ENCODE measurements at regions not wholly inside any gene's neighbourhood (a gene's known extent, or its start where the extent isn't known, plus 50 kb on each side); places are given as distances from the start of the nearest gene placed in this dataset.

DNA sequence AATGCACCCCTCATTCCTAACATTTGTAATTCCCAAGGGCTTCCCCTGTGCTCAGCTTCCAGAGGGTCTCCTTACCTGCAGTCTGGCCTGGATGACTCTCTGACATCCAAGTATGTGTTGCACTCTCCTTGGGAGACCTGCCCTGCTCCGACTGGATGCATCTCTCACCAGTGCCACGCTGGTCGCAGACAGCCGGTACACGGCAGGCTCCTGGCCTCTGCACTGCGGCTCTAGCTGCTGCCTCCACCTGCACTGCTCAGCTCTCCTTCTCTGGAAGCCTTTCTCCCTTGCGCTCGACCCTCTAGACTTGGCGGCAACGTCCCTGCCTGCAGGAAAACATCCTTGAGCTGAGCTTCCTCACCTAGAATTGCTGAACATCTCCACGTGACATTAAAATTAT is 685.9 kb downstream of the BRD1 start:
- no peak for DNase-seq

DNA sequence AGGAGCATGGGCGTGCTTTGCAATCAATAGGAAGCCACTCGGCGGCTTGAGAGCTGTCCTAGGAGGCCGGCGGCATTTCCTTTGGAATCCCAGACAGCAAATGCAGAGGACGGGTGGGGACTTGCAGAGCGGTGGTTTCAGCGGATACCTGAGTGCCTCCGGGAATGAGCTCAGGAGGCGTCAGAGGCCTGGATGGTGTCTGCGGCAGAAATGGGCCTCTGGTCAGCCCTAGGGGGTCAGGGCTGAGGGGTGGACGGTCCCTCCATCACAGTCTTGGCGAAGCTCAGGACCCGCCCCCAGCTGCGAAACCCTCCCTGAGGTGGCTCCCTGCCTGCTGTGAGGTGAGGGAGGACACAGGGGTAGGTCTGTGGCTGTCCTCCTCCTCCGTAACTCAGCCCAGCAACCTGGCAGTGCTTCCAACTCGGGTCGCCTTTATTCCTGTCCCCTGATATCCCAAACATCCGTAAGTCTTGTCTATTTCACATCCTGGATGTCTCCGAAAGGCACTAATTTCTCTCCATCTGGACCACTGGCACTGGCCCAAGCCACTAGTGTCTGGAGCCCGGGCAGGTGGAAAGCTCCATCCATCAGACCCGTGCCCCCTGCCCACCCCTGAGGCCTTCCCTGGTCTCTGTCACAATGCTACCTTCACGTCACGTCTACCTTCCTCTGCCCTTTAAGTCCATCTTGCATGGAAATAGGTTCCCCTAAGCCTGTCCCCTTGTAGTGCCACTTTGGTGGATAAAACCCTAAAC is 686.6 kb downstream of the BRD1 start:
- DNase-seq: no peak

DNA sequence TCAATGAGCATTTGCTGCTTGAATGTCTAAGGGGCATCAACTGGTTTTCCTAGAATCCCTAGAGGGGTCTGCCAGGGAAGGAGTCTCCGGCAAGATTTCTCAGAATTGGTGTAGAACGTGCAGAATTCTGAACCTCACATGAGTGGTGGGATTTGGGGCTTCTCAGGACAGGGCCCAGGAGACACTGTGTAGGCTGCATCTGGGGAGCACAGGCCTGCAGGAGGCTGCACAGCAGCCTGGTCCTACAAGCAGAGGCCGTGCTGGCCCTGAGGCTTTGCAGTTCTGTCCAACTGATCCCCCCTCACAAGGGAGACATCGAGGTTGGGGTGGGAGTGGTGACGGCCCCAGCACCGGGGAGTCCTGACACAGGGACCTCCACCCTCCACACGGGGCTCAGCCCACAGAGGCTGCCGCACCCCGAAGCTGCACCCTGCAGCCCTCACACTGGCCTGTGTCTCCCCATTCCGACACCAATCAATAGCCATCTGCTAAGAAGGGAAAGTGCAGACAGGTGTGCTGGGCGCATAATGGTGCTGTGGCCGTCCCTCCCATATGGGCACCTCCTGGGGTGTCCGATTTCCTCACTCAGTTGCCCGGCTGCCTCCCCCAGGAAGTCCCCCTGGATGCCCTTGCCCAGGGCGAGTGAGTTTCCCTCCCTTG is 688.1 kb downstream of the BRD1 start:
- DNase-seq: no peak

DNA sequence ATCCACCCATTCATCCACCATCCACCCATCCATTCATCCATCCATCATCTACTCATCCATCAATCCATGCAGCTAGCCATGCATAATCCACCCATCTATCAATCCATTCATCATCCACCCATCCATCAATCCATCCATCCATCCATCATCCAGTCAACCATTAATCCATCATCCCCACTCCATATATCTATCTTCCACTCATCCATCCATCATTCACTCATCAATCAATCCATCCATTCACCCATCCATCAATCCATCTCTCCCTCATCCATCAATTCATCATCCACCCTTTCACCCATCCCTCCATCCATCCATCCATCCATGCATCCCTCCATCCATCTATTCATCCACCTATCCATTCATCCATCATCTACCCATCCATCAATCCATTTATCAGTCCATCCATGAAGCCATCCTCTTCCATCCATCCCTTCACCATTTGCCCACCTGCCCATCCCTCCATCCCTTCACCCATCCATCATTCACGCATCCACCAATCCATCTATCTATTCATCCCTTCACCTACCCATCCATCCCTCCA is 689.4 kb downstream of the BRD1 start:
- DNase-seq: no peak

DNA sequence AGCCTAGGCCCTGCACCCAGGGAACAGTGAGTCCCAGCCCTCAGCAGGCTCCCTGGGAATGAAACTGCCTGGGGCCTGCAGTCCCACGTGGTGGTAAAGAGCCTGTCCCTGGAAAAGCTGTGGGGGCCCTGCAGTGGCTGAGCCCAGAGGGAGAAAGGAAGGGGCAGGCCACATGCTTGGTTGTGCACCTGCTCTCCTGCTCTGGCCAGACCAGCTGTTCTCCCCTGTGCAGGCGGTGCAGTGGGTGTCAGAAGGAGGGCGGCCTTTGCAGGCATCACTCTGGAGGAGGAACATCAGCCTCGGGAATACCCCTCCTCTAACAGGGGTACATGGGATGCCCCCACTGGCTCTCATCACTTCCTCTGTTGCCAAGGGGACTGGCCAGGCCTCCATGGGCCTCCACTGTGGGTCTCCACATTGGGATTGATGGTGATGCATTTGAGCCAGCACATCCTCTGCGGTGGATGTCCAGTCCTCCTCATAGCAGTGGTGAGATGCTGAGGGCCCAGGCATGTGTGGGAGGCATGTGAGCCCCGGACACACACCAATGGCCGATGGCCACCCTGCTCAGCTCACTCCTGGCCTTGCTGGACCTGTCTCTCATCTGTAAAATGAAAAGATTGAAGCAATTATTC is 690.4 kb downstream of the BRD1 start:
- DNase-seq: no peak

DNA sequence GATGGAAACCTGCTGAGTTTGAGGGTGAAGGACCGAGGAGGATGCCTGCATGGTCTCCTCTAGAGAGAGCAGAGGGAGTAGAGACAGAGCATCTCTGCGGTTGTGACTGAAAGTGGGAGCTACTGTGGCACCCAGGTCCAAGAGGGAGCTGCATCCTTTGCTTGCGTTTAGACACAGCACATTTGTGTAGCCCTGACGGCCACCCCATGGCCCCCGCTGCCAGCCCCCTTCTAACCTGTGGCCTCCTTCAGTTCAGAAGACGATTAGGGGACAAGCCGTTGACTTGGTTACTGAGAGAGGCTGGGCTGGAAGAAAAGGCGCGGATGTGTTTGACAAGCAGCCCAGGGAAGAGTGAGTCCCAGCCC is 690.9 kb downstream of the BRD1 start:
- no peak for DNase-seq

DNA sequence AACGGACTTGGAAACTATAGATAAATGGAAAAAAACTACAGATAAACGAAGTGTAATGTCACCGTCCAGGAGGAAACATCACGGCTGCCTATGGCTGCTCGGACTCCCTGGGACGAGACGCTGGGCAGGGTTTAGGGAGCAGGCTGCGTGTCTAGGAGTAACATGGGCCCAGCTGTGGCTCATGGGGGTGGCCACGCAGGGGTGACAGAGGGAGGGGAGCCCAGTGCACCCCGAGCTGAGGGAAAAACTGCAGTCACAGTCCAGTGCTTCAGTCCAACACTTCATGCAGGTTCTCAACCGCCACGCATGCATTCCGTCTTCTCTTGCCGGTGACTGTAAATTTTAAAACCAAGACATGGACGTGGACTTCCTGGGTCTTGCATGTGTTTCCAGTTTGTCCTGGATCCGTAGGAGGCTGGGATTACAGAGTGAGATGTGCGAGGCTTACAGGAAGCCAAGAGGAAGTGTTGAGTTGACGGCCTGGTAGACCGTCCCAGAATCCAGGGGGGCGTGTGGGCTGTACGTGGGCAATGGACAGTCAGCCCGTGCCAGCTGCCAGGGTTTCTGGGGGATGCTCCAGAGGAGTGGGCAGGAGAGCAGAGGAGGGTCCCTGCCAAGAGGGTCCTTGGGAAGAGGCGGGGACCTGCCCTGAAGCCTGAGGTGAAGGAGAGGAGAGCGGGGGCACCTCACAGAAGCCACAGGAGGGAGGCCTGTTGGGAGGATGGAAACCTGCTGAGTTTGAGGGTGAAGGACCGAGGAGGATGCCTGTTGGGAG is 691.4 kb downstream of the BRD1 start:
- no peak for DNase-seq

DNA sequence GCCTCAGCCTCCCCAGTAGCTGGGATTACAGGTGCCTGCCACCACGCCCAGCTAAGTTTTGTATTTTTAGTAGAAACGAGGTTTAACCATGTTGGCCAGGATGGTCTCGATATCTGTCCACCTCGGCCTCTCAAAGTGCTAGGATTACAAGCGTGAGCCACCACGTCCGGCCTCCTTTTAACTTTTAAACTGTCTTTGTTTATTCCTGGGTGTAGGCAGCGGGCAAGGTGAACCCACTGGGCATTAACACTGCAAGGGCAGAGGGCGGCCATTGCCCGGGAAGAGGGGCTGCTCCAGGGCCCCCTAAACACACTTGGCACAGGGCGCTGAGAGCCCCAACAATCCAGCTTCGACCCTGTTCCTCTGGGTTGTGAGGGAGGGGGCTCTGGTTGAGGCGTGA is 693.6 kb downstream of the BRD1 start:
- no peak for DNase-seq

DNA sequence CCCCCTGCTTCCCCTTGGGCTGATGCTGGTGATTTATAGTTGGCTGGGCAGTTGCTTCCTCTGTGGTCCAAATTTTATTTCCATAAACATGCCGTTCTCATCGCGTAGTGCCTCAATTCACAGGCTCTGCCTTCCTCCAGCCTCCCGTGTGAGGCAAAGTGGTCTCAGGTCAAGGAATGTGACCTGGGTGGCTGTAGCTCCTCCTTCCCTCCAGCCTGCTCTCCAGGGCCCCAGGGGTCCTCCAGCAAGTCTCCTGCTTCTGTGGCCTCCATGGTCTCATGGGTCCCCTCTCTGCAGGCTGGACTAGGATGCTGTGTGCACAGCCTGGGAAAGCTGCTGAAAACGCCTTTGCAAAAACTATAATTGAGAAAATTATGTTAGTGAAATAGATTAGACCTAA is 694.1 kb downstream of the BRD1 start:
- no peak for DNase-seq

DNA sequence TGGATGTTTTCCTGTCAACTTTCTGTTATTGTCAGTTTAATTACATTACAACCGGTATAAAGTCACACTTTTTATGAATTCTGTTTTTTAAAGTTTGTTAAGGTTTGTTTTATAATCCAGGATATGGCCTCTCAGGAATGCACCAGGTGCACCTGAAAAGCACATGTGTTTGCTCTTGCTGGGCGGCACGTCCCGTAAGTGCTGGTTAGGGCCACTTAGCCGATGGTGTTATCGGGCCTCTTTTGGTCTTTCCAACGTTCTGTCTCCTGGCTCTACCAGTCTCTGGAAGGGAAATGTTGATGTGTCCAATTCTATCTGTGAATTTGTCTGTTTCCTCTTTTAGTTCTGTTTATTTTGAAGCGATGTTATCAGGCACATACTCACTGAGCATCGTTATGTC is 695.7 kb downstream of the BRD1 start:
- no peak for DNase-seq

DNA sequence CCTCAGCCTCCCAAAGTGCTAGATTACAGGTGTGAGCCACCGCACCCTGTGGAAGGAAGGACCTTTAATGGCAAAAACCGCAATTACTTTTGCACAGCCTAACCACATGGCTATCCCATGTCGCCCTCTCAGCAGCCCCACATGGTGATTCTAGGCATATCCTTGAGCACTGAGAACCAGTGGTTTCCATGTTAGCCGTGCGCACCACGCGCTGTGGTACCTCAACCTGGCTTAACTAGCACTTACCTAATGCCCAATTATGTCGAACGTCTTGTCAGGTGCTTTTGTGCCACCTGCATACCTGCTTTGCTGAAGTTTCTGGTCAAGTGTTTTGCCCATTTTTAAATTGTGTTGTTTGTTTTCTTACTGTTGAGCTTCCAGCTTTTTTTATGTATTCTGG is 697.9 kb downstream of the BRD1 start:
- DNase-seq: no peak

DNA sequence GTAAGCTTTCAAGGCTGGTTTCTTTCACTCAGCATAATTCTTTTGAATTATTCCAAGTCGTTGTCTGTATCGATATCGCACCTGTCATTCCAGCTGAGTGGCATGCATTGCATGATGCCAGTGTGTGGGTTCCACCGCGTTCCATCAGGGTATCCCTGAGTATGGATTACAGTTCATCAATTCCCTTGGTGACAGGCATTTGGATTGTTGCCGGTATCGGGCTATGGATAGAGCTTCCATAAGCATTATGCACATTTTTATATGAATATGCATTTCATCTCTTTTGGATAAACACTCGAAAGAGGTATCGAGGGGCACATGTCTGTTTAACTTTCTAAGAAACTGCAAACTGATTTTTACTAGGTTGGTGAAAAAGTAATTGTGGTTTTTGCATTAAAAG is 698.8 kb downstream of the BRD1 start:
- DNase-seq: no peak

DNA sequence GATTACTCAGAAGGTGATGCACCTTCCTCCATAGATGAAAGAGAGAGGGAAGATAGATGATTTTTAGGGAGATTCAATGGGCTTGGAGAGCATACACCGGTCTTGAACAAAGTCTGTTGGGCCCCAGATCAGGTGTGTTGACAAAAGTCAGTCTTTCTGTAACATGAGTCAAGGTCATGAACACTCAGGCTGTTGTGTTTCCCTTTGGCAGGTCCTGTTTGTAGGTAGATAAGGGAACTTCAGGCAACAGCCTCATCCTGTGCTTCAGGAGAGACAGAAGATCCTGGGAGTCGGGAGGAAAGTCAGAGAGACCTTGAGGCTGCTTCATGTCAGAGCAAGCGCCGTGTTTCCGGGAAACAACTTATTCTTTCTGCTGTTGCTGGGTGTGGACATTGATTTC is 703.1 kb downstream of the BRD1 start:
- DNase-seq: no peak

DNA sequence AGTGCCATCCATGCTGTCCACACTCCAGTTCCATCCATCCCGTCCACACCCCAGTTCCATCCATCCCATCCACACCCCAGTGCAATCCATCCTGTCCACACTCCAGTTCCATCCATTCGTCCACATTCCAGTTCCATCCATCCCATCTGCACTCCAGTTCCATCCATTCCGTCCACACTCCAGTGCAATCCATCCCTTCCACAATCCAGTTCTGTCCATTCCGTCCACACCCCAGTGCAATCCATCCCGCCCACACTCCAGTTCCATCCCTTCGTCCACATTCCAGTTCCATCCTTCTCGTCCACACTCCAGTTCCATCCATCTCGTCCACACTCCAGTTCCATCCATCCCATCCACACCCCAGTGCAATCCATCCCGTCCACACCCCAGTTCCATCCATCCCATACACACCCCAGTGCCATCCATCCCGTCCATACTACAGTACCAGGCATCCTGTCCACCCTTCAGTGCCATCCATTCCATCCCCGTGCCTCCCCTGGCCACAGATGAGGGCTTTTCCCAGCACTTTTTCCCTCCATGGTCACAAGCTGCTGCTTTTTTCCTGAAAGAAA is 704.0 kb downstream of the BRD1 start:
- no peak for DNase-seq

DNA sequence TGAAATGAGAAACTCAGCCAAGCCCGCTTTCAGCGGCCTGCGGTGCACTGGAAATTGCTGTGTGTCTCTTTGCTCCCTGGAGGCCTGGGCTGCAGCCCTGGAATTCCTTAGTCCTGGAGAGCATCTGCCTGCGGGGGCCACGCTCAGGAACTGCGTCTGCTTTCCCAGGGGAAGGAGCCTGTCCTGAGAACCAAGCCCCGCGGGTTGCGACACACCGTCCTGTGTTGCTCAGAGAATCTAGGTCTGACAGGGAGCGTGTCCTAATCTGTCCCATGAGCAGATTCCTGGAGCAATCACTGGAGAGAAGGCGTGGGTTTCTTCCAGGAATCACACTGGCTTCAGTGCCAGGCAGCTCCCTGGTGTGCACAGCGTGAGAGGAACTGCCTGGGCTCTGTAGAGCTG is 708.1 kb downstream of the BRD1 start:
- DNase-seq: no peak

DNA sequence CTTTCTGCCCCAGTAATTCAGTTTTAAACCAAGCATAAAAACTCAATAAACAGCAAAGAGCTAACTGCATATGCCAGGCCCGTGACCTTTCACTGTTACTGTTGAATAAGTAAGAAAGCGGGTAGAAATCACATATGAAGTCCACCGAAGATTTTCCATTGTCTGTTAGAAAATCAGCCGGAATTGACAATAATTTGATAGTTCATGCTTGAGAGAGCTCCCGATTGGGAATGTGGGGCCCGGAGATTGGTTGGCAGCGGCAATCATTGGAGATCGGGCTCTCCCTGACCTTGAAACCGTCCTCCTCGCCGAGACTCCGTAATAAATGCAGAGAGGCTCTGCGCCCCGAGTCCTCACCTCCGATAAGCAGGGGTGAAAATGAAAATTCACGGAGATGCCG is 709.6 kb downstream of the BRD1 start:
- no peak for DNase-seq

DNA sequence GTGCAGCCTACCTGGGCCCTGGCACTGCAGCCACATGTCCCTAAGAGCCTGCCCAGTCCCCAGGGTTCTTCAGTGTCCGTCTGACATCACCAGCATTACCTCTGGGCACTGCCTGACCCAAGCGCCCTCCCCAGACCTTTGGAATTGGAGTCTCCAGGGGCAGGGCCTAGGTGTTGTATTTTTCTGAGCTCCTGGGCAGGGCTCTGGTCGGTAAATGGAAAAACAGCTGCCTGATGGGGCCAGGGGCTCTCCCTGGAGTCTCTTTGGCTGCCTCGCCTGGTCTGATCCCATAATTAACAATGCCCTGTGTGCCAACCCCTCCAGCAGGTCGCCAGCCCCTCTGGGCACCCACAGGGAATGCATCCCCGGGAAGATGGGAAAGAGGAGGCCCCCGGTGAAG is 710.2 kb downstream of the BRD1 start:
- DNase-seq: no peak

DNA sequence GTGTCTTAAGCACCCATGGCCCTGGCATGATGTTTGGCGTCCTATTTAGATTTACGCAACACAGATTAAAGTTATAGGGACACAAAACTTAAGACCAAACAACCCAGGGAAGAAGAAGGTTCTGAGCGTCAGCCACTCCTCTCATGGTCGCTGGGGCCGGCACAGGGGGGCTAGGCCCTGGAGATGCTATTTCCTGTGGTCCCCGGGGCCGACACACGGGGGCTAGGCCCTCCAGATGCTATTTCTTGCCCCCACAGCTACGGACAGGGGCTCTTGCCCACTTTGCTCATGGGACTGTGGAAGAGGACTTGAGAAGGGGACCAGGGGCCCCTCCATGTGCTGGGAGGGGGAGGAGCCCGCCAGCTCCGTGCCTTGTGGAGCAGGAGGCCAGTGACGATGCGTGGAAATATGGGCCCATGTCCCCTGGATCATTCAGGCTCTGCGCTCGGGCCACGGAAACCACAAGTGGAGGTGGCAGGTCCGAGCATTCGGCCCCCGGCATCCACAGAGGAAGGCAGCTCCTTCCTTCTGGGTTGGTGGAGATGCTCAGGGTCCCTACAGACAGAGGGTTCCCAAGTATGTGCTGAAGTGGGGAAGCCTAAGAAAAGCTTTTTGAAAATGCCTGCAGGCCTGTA is 711.1 kb downstream of the BRD1 start:
- DNase-seq: no peak

DNA sequence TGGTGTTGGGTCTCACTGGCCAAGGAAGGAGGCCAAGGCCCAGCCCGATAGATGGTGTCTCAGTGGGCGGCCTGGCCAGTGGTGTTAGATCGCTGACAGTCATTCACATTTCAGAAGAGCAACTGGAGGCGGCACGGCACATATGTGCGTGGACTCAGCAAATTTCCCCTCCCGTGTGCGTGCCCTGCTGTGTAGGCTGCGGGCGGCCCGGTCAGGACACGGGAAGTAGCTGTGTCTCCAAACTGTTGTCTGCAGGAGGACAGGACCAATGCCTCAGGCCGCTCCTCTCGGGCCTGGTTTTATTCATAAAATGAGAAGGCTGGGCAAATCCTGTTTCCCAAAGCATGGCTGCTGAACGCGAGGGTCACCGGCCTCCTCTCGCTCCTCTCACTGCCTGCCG is 711.7 kb downstream of the BRD1 start:
- DNase-seq: no peak

DNA sequence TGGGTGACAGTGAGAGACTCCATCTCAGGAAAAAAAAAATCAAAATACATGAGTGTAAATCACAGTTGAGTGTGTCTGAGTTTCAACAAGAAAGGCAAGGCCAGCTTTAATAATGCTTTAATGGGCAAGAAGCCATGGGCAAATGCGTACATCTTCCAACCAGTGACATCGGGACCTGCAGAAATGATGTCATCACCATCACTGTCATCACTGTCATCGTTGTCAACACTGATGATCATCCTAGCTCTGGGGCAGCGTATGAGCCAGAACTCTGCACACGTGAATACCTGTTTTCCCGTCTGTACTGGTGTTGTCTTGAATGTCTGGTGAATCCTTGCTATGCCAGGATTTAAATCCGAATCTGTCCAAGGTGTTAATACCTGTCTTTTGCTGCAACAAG is 712.5 kb downstream of the BRD1 start:
- no peak for DNase-seq

DNA sequence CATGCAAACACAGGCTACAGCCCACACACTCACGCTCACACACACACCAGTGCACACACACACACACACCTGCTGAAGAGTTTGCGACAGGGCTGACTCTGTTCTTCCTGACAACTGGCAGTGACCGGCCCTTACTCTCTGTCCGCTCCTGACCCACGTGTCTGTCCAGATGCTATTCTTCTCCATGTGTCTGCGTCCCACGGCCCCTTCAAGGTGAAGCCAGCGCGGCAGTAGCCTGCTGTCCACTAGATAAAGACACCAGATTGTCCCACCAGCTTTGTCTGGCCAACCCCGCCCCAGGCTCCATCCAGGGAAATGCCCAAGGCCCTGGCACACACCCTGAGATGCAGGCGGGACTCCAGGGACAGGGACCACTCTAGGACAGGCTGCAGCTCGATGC is 713.9 kb downstream of the BRD1 start:
- DNase-seq: no peak
